PC-3 (cell line): ENCODE measurements at regions not wholly inside any gene's neighbourhood (a gene's known extent, or its start where the extent isn't known, plus 50 kb on each side); places are given as distances from the start of the nearest gene placed in this dataset.

ENCODE experiments used
- ATAC-seq: fragments of 200-7000 bp; cut with Tn5 transposase; 2 replicates; pipeline ENCODE4 v1.9.1; 2020; ENCODE audit warnings: mild to moderate bottlenecking, moderate library complexity
- BruUV-seq: library from RNA; stranded (reverse); fragments of 400-500 nt; replicated peaks from 2 replicates; lab custom pipeline; 2021; lab: Mats Ljungman, UMichigan
- CTCF ChIA-PET: fragments of 300-600 bp; sonication (Branson Sonifier 250); formaldehyde crosslinking; loops from one replicate; lab custom pipeline; 2022; ENCODE audit warnings: antibody characterized with exemption; lab: Charles Lee
- POLR2A ChIA-PET: fragments of 300-600 bp; sonication (Branson Sonifier 250); formaldehyde crosslinking; loops from one replicate; lab custom pipeline; 2022; ENCODE audit warnings: antibody characterized with exemption; ENCODE audit not compliant: unreplicated experiment; lab: Charles Lee
- DNase-seq: peaks from one replicate; pipeline ENCODE4 v3.0.0-alpha.2; 2015
- H2AFZ ChIP-seq: fragments of 300-600 bp; sonication (generic); 2 replicates; pipeline ENCODE4 v1.6.0; 2016; ENCODE audit warnings: antibody characterized with exemption, low read length
- H3F3A ChIP-seq: fragments of 300-600 bp; sonication (generic); one replicate; pipeline ENCODE4 v1.6.0; 2017; ENCODE audit warnings: antibody characterized with exemption, low read length, control low read depth, mild to moderate bottlenecking; ENCODE audit not compliant: unreplicated experiment
- H3K27ac ChIP-seq: fragments of 300-600 bp; sonication (generic); 2 replicates; pipeline ENCODE4 v1.5.1; 2016; ENCODE audit warnings: mild to moderate bottlenecking, low read length
- H3K27me3 ChIP-seq: fragments of 300-600 bp; sonication (generic); 2 replicates; pipeline ENCODE4 v1.6.1; 2016; ENCODE audit warnings: low read length, mixed read lengths
- H3K36me3 ChIP-seq: fragments of 300-600 bp; sonication (generic); 2 replicates; pipeline ENCODE4 v1.6.1; 2016; ENCODE audit warnings: low read depth, mixed run types, low read length, mixed read lengths
- H3K4me1 ChIP-seq: fragments of 300-600 bp; sonication (generic); 2 replicates; pipeline ENCODE4 v1.5.1; 2016; ENCODE audit warnings: low read length; ENCODE audit not compliant: insufficient read depth
- H3K4me2 ChIP-seq: fragments of 300-600 bp; sonication (generic); 2 replicates; pipeline ENCODE4 v1.6.0; 2016; ENCODE audit warnings: low read length
- H3K4me3 ChIP-seq: fragments of 300-600 bp; sonication (generic); 2 replicates; pipeline ENCODE4 v1.5.1; 2016; ENCODE audit warnings: mild to moderate bottlenecking, low read length, mixed read lengths
- H3K79me2 ChIP-seq: fragments of 300-600 bp; sonication (generic); 2 replicates; pipeline ENCODE4 v1.6.1; 2017; ENCODE audit warnings: low read length, mixed read lengths
- H3K9ac ChIP-seq: fragments of 300-600 bp; sonication (generic); 2 replicates; pipeline ENCODE4 v1.6.0; 2016; ENCODE audit warnings: mild to moderate bottlenecking, low read length
- H3K9me2 ChIP-seq: fragments of 300-600 bp; sonication (generic); replicated peaks from 2 replicates; pipeline ENCODE4 v1.6.1; 2016; ENCODE audit warnings: mixed run types, low read length, mixed read lengths
- H3K9me3 ChIP-seq: fragments of 300-600 bp; sonication (generic); 2 replicates; pipeline ENCODE4 v1.6.1; 2016; ENCODE audit warnings: low read length, mixed read lengths
- H4K20me1 ChIP-seq: fragments of 300-600 bp; sonication (generic); 2 replicates; pipeline ENCODE4 v1.6.1; 2016; ENCODE audit warnings: low read length, mixed read lengths
- CTCF ChIP-seq: fragments of 300-600 bp; sonication (generic); conservative IDR thresholded peaks from 2 replicates; pipeline ENCODE4 v1.5.1; 2017; ENCODE audit warnings: antibody characterized with exemption, low read depth, mild to moderate bottlenecking, low read length
- EZH2 ChIP-seq: fragments of 300-600 bp; sonication (generic); IDR thresholded peaks from one replicate; pipeline ENCODE4 v1.6.1; 2017; ENCODE audit warnings: antibody characterized with exemption, mild to moderate bottlenecking, low read length; ENCODE audit not compliant: unreplicated experiment
- EZH2phosphoT487 ChIP-seq: fragments of 300-600 bp; sonication (generic); IDR thresholded peaks from 2 replicates; pipeline ENCODE4 v1.6.1; 2018; ENCODE audit warnings: mild to moderate bottlenecking, antibody characterized with exemption, low read length, borderline replicate concordance
- intact Hi-C: fragments of 100-400 bp; cut with micrococcal nuclease; formaldehyde crosslinking; loops from 2 replicates; pipeline ENCODE4 v1.9.0; 2023

GRCh38 chr13:48583859-48584311 is 51.0 kb upstream of the RCBTB2 start:
- Histone ChIP-seq H3K27me3 (no peaks in the 10 kb centered on the region), H3K4me1 (peaks cover 30% of the 10 kb centered on the region), H3K4me2 (peak overlapping the region; percentile 25), H3K9me3 (no peaks in the 10 kb centered on the region), H2AFZ (no peak overlapping the region), H3K9ac (no peak overlapping the region), H4K20me1 (no peaks in the 10 kb centered on the region), H3F3A (no peaks in the 10 kb centered on the region), H3K36me3 (no peaks in the 10 kb centered on the region; the same call in 1 of the 2 replicates), H3K27ac (peak overlapping the region; percentile 87), H3K79me2 (no peaks in the 10 kb centered on the region), H3K4me3 (no peak overlapping the region), H3K9me2 (no peaks in the 10 kb centered on the region)
- intact Hi-C loops: loop anchor here (2.0 to 10.0 kb wide), 3 partner anchors 183 to 457 kb away; partner anchors contain the start of gene ITM2B
- no TSS peak for BruUV-seq
- TF ChIP-seq CTCF: no peak
- TF ChIP-seq EZH2: no peak
- TF ChIP-seq EZH2phosphoT487: no peak
- peak; percentile 50 for ATAC-seq
- ChIA-PET POLR2A (no interaction called here), CTCF (interaction anchor here (0.7 kb wide), 1 partner anchor 185 kb away, joined by 5 read pairs; no protein-coding TSS in a partner anchor)
- DNase-seq: peak; percentile 65

- H3K9ac ChIP-seq: peak overlapping the region; percentile 40; the same call in 1 of the 2 replicates
- no peaks in the 10 kb centered on the region for H4K20me1 ChIP-seq
- H3K36me3 ChIP-seq: no peaks in the 10 kb centered on the region
- H2AFZ ChIP-seq: no peak overlapping the region
- CTCF ChIA-PET: no interaction called here
- H3K9me3 ChIP-seq: no peaks in the 10 kb centered on the region
- H3K27me3 ChIP-seq: no peaks in the 10 kb centered on the region
- ATAC-seq (peak; percentile 84), DNase-seq (peak; percentile 89)
- H3K4me2 ChIP-seq: peak overlapping the region; percentile 49
- H3K9me2 ChIP-seq: no peaks in the 10 kb centered on the region
- BruUV-seq: no TSS peak
- peaks cover 30% of the 10 kb centered on the region for H3K4me1 ChIP-seq
- no peaks in the 10 kb centered on the region for H3K79me2 ChIP-seq
- TF ChIP-seq CTCF (no peak), EZH2phosphoT487 (no peak), EZH2 (no peak)
- no peak overlapping the region for H3K4me3 ChIP-seq
- POLR2A ChIA-PET: interaction anchor here (0.6 kb wide), 1 partner anchor 228 kb away, joined by 3 read pairs; no protein-coding TSS in a partner anchor
- intact Hi-C loops: loop anchor here (1.0 to 10.0 kb wide), 3 partner anchors 91 to 351 kb away; partner anchors contain the start of gene ITM2B
- H3F3A ChIP-seq: no peaks in the 10 kb centered on the region
- peak overlapping the region; percentile 87 for H3K27ac ChIP-seq
Observed at GRCh38 chr13:48585456-48585840, 52.6 kb upstream of the RCBTB2 start.

- no peak overlapping the region for H3K9ac ChIP-seq
- H3K9me3 ChIP-seq: no peaks in the 10 kb centered on the region
- BruUV-seq: no TSS peak
- TF ChIP-seq CTCF: no peak
- no peak for TF ChIP-seq EZH2phosphoT487
- TF ChIP-seq EZH2: no peak
- H2AFZ ChIP-seq: no peak overlapping the region
- no peak overlapping the region for H3K4me2 ChIP-seq
- H3F3A ChIP-seq: no peaks in the 10 kb centered on the region
- intact Hi-C loops: loop anchor here (10.0 kb wide), 1 partner anchor 352 kb away; the partner anchor contains the start of gene ITM2B
- H3K4me1 ChIP-seq: peaks cover 34% of the 10 kb centered on the region
- CTCF ChIA-PET: no interaction called here
- no peaks in the 10 kb centered on the region for H3K9me2 ChIP-seq
- no peak for ATAC-seq
- DNase-seq: no peak
- no peak overlapping the region for H3K27ac ChIP-seq
- POLR2A ChIA-PET: no interaction called here
- H3K36me3 ChIP-seq: no peaks in the 10 kb centered on the region
- H3K27me3 ChIP-seq: no peaks in the 10 kb centered on the region
- H3K4me3 ChIP-seq: no peak overlapping the region
- no peaks in the 10 kb centered on the region for H3K79me2 ChIP-seq
- H4K20me1 ChIP-seq: no peaks in the 10 kb centered on the region
Observed at GRCh38 chr13:48586591-48587103, 53.8 kb upstream of the RCBTB2 start.
